Stomach (tissue), 4 donors: ENCODE measurements at regions not wholly inside any gene's neighbourhood (a gene's known extent, or its start where the extent isn't known, plus 50 kb on each side); places are given as distances from the start of the nearest gene placed in this dataset.

Experiments
- CTCF ChIP-seq, 7 experiments: fragments of 450-650 bp in 4 of 7; fragments of 200-600 bp in 3 of 7; sonication (generic) in 3 of 7; IDR thresholded peaks; one replicate each; pipeline ENCODE4 v1.5.1; 2016 to 2019; ENCODE audit warnings: antibody characterized with exemption in 7 of 7, control low read depth in 2 of 7, mild to moderate bottlenecking in 1 of 7
- POLR2AphosphoS5 ChIP-seq, 3 donors: sonication (generic); formaldehyde crosslinking; IDR thresholded peaks; one replicate each; pipeline ENCODE4 v1.6.1; 2016; ENCODE audit warnings: antibody characterized with exemption in 3 of 3

- TF ChIP-seq CTCF (IDR thresholded peaks at IDR 0.05) = no peak
- no peak for TF ChIP-seq POLR2AphosphoS5 (IDR thresholded peaks at IDR 0.05)
Observed at GRCh38 chr2:82697231-82697630, 1761.8 kb downstream of the SUCLG1 start.
